GM23248 (cell line): ENCODE measurements at regions not wholly inside any gene's neighbourhood (a gene's known extent, or its start where the extent isn't known, plus 50 kb on each side); places are given as distances from the start of the nearest gene placed in this dataset.
"Not testable (repeated sequence)": the region's sequence is repeated elsewhere in the genome, so short reads cannot be mapped to it uniquely, and the experiment has no call there.

Source experiments
- EZH2 ChIP-seq: fragments of 200-600 bp; sonication (generic); IDR thresholded peaks from 2 replicates; pipeline ENCODE4 v1.6.1; 2018; ENCODE audit warnings: antibody characterized with exemption, mild to moderate bottlenecking; ENCODE audit not compliant: insufficient read depth, poor library complexity, severe bottlenecking
- EZH2phosphoT487 ChIP-seq: fragments of 200-600 bp; sonication (generic); IDR thresholded peaks from 2 replicates; pipeline ENCODE4 v1.6.1; 2018; ENCODE audit warnings: antibody characterized with exemption, moderate library complexity, mild to moderate bottlenecking, low read depth; ENCODE audit not compliant: insufficient read depth

DNA sequence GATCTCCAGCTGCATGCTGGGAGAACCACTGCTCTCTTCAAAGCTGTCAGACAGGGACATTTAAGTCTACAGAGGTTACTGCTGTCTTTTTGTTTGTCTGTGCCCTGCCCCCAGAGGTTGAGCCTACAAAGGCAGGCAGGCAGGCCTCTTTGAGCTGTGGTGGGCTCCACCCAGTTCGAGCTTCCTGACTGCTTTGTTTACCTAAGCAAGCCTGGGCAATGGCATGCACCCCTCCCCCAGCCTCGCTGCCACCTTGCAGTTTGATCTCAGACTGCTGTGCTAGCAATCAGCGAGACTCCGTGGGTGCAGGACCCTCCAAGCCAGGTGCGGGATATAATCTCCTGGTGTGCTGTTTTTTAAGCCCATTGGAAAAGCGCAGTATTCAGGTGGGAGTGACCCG lies 591.0 kb upstream of the IL12A start:
- TF ChIP-seq EZH2, EZH2phosphoT487: not testable (repeated sequence)
